A673 (cell line): ENCODE measurements at regions not wholly inside any gene's neighbourhood (a gene's known extent, or its start where the extent isn't known, plus 50 kb on each side); places are given as distances from the start of the nearest gene placed in this dataset.

Source experiments
- EZH2 ChIP-seq: fragments of 200-600 bp; sonication (generic); IDR thresholded peaks from 2 replicates; pipeline ENCODE4 v1.6.1; 2017; ENCODE audit warnings: borderline replicate concordance, low read depth, mild to moderate bottlenecking, mixed read lengths, antibody characterized with exemption, low read length; ENCODE audit not compliant: poor library complexity, severe bottlenecking
- TF ChIP-seq, protein P1 (sequence below): fragments of 300-800, 200-600 bp; sonication (generic); conservative IDR thresholded peaks from 2 replicates; pipeline ENCODE4 v1.5.1; 2017; ENCODE audit warnings: low read depth, mild to moderate bottlenecking, antibody characterized with exemption, low read length, moderate library complexity, mixed read lengths

DNA sequence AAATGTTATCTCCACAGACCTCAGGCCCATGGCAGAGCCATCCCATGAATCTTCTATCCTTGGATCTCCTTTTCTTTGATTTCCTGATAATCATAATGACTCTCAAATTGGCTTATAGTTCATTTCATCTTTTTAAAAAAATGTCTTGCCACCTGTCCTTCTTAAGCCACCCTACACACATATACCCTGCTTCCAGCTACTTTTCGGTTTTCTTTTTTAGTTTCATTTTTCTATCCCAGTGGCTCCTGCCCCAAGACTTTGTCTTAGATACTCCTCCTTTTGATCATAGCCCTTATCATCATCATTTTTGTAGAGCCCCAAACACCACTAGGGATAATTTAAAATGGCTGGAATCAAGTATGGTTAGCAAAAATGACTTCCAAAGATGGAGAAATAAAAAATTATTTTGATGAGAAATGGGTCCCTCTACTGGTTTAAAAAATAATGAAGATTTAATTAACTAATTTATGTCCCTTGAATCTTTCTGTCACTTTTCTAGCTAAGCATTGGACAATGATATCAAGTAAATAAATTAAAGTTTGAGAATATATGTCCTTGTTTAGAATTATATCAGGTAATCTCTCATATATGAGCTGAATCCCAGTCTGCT is 277.3 kb upstream of the SEMA3D start:
- TF ChIP-seq, protein P1, sequence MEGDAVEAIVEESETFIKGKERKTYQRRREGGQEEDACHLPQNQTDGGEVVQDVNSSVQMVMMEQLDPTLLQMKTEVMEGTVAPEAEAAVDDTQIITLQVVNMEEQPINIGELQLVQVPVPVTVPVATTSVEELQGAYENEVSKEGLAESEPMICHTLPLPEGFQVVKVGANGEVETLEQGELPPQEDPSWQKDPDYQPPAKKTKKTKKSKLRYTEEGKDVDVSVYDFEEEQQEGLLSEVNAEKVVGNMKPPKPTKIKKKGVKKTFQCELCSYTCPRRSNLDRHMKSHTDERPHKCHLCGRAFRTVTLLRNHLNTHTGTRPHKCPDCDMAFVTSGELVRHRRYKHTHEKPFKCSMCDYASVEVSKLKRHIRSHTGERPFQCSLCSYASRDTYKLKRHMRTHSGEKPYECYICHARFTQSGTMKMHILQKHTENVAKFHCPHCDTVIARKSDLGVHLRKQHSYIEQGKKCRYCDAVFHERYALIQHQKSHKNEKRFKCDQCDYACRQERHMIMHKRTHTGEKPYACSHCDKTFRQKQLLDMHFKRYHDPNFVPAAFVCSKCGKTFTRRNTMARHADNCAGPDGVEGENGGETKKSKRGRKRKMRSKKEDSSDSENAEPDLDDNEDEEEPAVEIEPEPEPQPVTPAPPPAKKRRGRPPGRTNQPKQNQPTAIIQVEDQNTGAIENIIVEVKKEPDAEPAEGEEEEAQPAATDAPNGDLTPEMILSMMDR, result peak; percentile 47
- TF ChIP-seq EZH2, result no peak
